Spleen (tissue), 11 donors: ENCODE measurements at regions not wholly inside any gene's neighbourhood (a gene's known extent, or its start where the extent isn't known, plus 50 kb on each side); places are given as distances from the start of the nearest gene placed in this dataset.

ENCODE experiments used
- DNase-seq: peaks from one replicate; pipeline ENCODE4 v3.0.0-alpha.2; 2020
- H3K27ac ChIP-seq, 8 donors: fragments of 200-600 bp; sonication (generic) in 7 of 8; 1 replicate in 4 of 8; 2 replicates in 4 of 8; pipeline versions ENCODE4 v1.5.0 to v1.8.0; 2016 to 2021; ENCODE audit warnings: inconsistent platforms in 4 of 8, mild to moderate bottlenecking in 4 of 8, moderate library complexity in 1 of 8
- H3K27me3 ChIP-seq, 7 donors: fragments of 200-600 bp; sonication (generic) in 6 of 7; replicated peaks in 1 of 7; 1 replicate in 4 of 7; 2 replicates in 3 of 7; pipeline versions ENCODE4 v1.5.0 to v1.8.0; 2016 to 2021; ENCODE audit warnings: inconsistent platforms in 3 of 7, mild to moderate bottlenecking in 1 of 7
- H3K36me3 ChIP-seq, 6 donors: fragments of 200-600 bp; sonication (generic) in 5 of 6; 1 replicate in 4 of 6; 2 replicates in 2 of 6; pipeline versions ENCODE4 v1.5.0 to v1.8.0; 2016 to 2021; ENCODE audit warnings: inconsistent platforms in 2 of 6
- H3K4me1 ChIP-seq, 6 donors: fragments of 200-600 bp; sonication (generic) in 5 of 6; 1 replicate in 3 of 6; 2 replicates in 3 of 6; pipeline versions ENCODE4 v1.5.0 to v1.8.0; 2016 to 2021; ENCODE audit warnings: inconsistent platforms in 3 of 6
- H3K4me3 ChIP-seq, 8 donors: fragments of 200-600 bp; sonication (generic) in 7 of 8; 1 replicate in 4 of 8; 2 replicates in 4 of 8; pipeline versions ENCODE4 v1.5.0 to v1.8.0; 2016 to 2021; ENCODE audit warnings: inconsistent platforms in 4 of 8, mild to moderate bottlenecking in 4 of 8, moderate library complexity in 2 of 8
- H3K9me3 ChIP-seq, 8 donors: fragments of 200-600 bp; sonication (generic) in 7 of 8; 1 replicate in 4 of 8; 2 replicates in 4 of 8; pipeline versions ENCODE4 v1.5.0 to v1.8.0; 2016 to 2021; ENCODE audit warnings: inconsistent platforms in 4 of 8
- POLR2A ChIP-seq, 3 donors: fragments of 450-650 bp; IDR thresholded peaks; one replicate each; pipeline ENCODE4 v1.5.1; 2017; ENCODE audit warnings: antibody characterized with exemption in 3 of 3, mild to moderate bottlenecking in 1 of 3
- POLR2AphosphoS5 ChIP-seq, 3 donors: sonication (generic); formaldehyde crosslinking; IDR thresholded peaks; one replicate each; pipeline ENCODE4 v1.5.1; 2017; ENCODE audit warnings: antibody characterized with exemption in 3 of 3
- WGBS, 5 donors: extraction: QIAGEN DNeasy Blood & Tissue Kit in 3 of 5; methylation state at CpG; one replicate each; pipeline versions ENCODE4 v1.1.5 to v1.1.7; 2013 to 2018; 5-methylcytosine and 5-hydroxymethylcytosine counted together
- intact Hi-C: fragments of 100-400 bp; cut with DNase I; formaldehyde crosslinking; loops from one replicate; pipeline ENCODE4 v1.15.0; 2023; ENCODE audit warnings: low total_unique reads
- TF ChIP-seq, protein P1 (sequence below), 11 experiments: fragments of 200-600 bp in 7 of 11; fragments of 450-650 bp in 4 of 11; sonication (generic) in 4 of 11; IDR thresholded peaks in 8 of 11; conservative IDR thresholded peaks in 3 of 11; 1 replicate in 7 of 11; 2 replicates in 4 of 11; pipeline versions ENCODE4 v1.4.0 to v1.8.0; 2016 to 2021; ENCODE audit warnings: antibody characterized with exemption in 11 of 11, inconsistent platforms in 4 of 11, mild to moderate bottlenecking in 1 of 11
- donor health status: healthy with polysubstance abuse.
- donor health status: DM: no; HTN: no; CAD: no; lungs with moderate emphysema.
- donor health status: DM: no; HTN: no; CAD: no.
- donor health status: Bipolar disorder and iron deficiency.
- donor health status: healthy.
- donor health status: DM: no; HTN: no; CAD: no.
- donor health status: DM: yes; HTN: yes; CAD: no.

GRCh38 chr7:112707655-112708054, 82.5 kb downstream of the TMEM168 start:
- no peaks in the 10 kb centered on the region for H3K27me3 ChIP-seq
- no peak overlapping the region for H3K4me3 ChIP-seq
- H3K9me3 ChIP-seq, result no peaks in the 10 kb centered on the region
- H3K27ac ChIP-seq, result no peak overlapping the region
- no peaks in the 10 kb centered on the region for H3K36me3 ChIP-seq
- DNase-seq, result no peak
- WGBS, 5 donors, result 58 to 81% (median 70%) methylated on average over 2 of the region's 2 CpGs
- intact Hi-C loops, result no loop called here
- H3K4me1 ChIP-seq, result no peaks in the 10 kb centered on the region
- TF ChIP-seq, protein P1, sequence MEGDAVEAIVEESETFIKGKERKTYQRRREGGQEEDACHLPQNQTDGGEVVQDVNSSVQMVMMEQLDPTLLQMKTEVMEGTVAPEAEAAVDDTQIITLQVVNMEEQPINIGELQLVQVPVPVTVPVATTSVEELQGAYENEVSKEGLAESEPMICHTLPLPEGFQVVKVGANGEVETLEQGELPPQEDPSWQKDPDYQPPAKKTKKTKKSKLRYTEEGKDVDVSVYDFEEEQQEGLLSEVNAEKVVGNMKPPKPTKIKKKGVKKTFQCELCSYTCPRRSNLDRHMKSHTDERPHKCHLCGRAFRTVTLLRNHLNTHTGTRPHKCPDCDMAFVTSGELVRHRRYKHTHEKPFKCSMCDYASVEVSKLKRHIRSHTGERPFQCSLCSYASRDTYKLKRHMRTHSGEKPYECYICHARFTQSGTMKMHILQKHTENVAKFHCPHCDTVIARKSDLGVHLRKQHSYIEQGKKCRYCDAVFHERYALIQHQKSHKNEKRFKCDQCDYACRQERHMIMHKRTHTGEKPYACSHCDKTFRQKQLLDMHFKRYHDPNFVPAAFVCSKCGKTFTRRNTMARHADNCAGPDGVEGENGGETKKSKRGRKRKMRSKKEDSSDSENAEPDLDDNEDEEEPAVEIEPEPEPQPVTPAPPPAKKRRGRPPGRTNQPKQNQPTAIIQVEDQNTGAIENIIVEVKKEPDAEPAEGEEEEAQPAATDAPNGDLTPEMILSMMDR (IDR thresholded peaks at IDR 0.05 in 8 of 11, conservative IDR thresholded peaks at IDR 0.05 in 3 of 11), result no peak
- TF ChIP-seq POLR2A (IDR thresholded peaks at IDR 0.05), result no peak
- TF ChIP-seq POLR2AphosphoS5 (IDR thresholded peaks at IDR 0.05), result no peak

- Histone ChIP-seq H3K4me3 (no peak overlapping the region), H3K4me1 (no peaks in the 10 kb centered on the region), H3K9me3 (no peaks in the 10 kb centered on the region), H3K27ac (no peak overlapping the region), H3K36me3 (no peaks in the 10 kb centered on the region), H3K27me3 (no peaks in the 10 kb centered on the region)
- DNase-seq, result no peak
- intact Hi-C loops, result no loop called here
- WGBS, 5 donors, result 45 to 65% (median 50%) methylated on average over 1 of the region's 1 CpG
- TF ChIP-seq, protein P1 (IDR thresholded peaks at IDR 0.05 in 8 of 11, conservative IDR thresholded peaks at IDR 0.05 in 3 of 11), result no peak
- no peak for TF ChIP-seq POLR2A (IDR thresholded peaks at IDR 0.05)
- TF ChIP-seq POLR2AphosphoS5 (IDR thresholded peaks at IDR 0.05), result no peak
These were observed 82.0 kb downstream of the TMEM168 start for GRCh38 chr7:112708236-112708635.
